HepG2 (cell line): ENCODE measurements at regions not wholly inside any gene's neighbourhood (a gene's known extent, or its start where the extent isn't known, plus 50 kb on each side); places are given as distances from the start of the nearest gene placed in this dataset.

ENCODE experiments used
- ATAC-seq: fragments of 200-7000 bp; cut with Tn5 transposase; 3 replicates; pipeline ENCODE4 v1.9.1; 2020; ENCODE audit warnings: mild to moderate bottlenecking, moderate library complexity
- BruUV-seq: library from RNA; stranded (reverse); fragments of 400-500 nt; replicated peaks from 2 replicates; lab custom pipeline; 2021; lab: Mats Ljungman, UMichigan
- CTCF ChIA-PET: fragments of 300-600 bp; formaldehyde crosslinking; extraction: SDS; loops from one replicate; lab custom pipeline; 2021; ENCODE audit warnings: low total read pairs, inconsistent platforms, low intra/inter-chr PET ratio; lab: Yijun Ruan, JAX
- POLR2A ChIA-PET: fragments of 350-600 bp; sonication (Branson Sonifier 250); formaldehyde crosslinking; loops from one replicate; lab custom pipeline; 2020; ENCODE audit warnings: antibody characterized with exemption, inconsistent platforms; lab: Yijun Ruan, JAX
- DNase-seq: peaks from one replicate; pipeline ENCODE4 v3.0.0-alpha.2; 2015; ENCODE audit warnings: low spot score
- FAIRE-seq: peaks from 3 replicates; lab custom pipeline; 2011; peaks lifted over from hg19 to GRCh38; lab: Jason Lieb, UNC
- H2AFZ ChIP-seq: one replicate; pipeline ENCODE4 v1.6.1; 2011; ENCODE audit warnings: low read length, inconsistent platforms
- H3K27ac ChIP-seq: fragments of 300-600 bp; 3 replicates; pipeline ENCODE4 v1.8.0; 2011; ENCODE audit warnings: mixed run types, mild to moderate bottlenecking, mixed read lengths, low read length, inconsistent platforms; ENCODE audit not compliant: insufficient read depth; ENCODE audit errors: extremely low read length
- H3K27me3 ChIP-seq, 2 experiments: fragments of 200-600 bp in 1 of 2; 2 replicates in 1 of 2; 3 replicates in 1 of 2; pipeline versions ENCODE4 v1.6.0 to v1.8.0; 2011; ENCODE audit warnings: low read length in 2 of 2, mild to moderate bottlenecking in 2 of 2, moderate library complexity in 2 of 2, inconsistent platforms in 1 of 2; ENCODE audit not compliant: insufficient read depth in 2 of 2, control insufficient read depth in 1 of 2
- H3K36me3 ChIP-seq, 2 experiments: fragments of 200-600 bp in 1 of 2; replicated peaks in 1 of 2; 2 replicates in 1 of 2; 3 replicates in 1 of 2; pipeline versions ENCODE4 v1.5.1 to v1.8.0; 2011; ENCODE audit warnings: low read length in 2 of 2, inconsistent platforms in 1 of 2; ENCODE audit not compliant: insufficient read depth in 2 of 2, control insufficient read depth in 1 of 2
- H3K4me1 ChIP-seq: 2 replicates; pipeline ENCODE4 v1.5.1; 2012; ENCODE audit warnings: low read length, inconsistent platforms; ENCODE audit not compliant: insufficient read depth
- H3K4me2 ChIP-seq: 2 replicates; pipeline ENCODE4 v1.6.0; 2011; ENCODE audit warnings: low read depth, low read length, inconsistent platforms
- H3K4me3 ChIP-seq, 3 experiments: fragments of 200-600 bp in 1 of 3; sonication (generic), shearing (Covaris generic) in 1 of 3; replicated peaks in 1 of 3; 2 replicates each; pipeline ENCODE4 v1.5.1; 2011 to 2016; ENCODE audit warnings: low read length in 3 of 3, inconsistent platforms in 2 of 3, low read depth in 2 of 3, mild to moderate bottlenecking in 2 of 3, control low read depth in 1 of 3, mixed read lengths in 1 of 3; ENCODE audit not compliant: insufficient read depth in 1 of 3
- H3K79me2 ChIP-seq: one replicate; pipeline ENCODE4 v1.6.1; 2011; ENCODE audit warnings: low read length, inconsistent platforms; ENCODE audit not compliant: insufficient read depth
- H3K9ac ChIP-seq: 2 replicates; pipeline ENCODE4 v1.6.0; 2011; ENCODE audit warnings: mild to moderate bottlenecking, low read depth, low read length, inconsistent platforms; ENCODE audit not compliant: insufficient read depth
- H3K9me3 ChIP-seq: 2 replicates; pipeline ENCODE4 v1.5.1; 2012; ENCODE audit warnings: mild to moderate bottlenecking, low read length
- H4K20me1 ChIP-seq: 2 replicates; pipeline ENCODE4 v1.6.0; 2011; ENCODE audit warnings: inconsistent platforms, mild to moderate bottlenecking, low read length, moderate library complexity; ENCODE audit not compliant: insufficient read depth
- CBX1 ChIP-seq: IDR thresholded peaks from one replicate; pipeline ENCODE4 v1.6.1; 2016; ENCODE audit warnings: antibody characterized with exemption, low read depth
- ETV6 ChIP-seq: sonication (generic); formaldehyde crosslinking; conservative IDR thresholded peaks from 2 replicates; pipeline ENCODE4 v1.4.0; 2020; ENCODE audit warnings: missing genetic modification reagents
- KDM4B ChIP-seq: sonication (generic); formaldehyde crosslinking; IDR thresholded peaks from 2 replicates; pipeline ENCODE4 v1.4.0; 2020; ENCODE audit warnings: missing genetic modification reagents
- MAFF ChIP-seq: IDR thresholded peaks from 2 replicates; pipeline ENCODE4 v1.6.1; 2011; ENCODE audit warnings: low read depth, low read length, improper control_type of control experiment
- MEIS2 ChIP-seq: sonication (generic); formaldehyde crosslinking; IDR thresholded peaks from 2 replicates; pipeline ENCODE4 v1.9.0; 2021; ENCODE audit warnings: mild to moderate bottlenecking, missing genetic modification reagents
- PAF1 ChIP-seq: IDR thresholded peaks from 2 replicates; pipeline ENCODE4 v1.6.1; 2016; ENCODE audit warnings: missing genetic modification reagents, missing compliant biosample characterization
- RFX3 ChIP-seq: IDR thresholded peaks from 2 replicates; pipeline ENCODE4 v1.6.1; 2016; ENCODE audit warnings: missing biosample characterization, missing genetic modification reagents
- ZBTB44 ChIP-seq: sonication (generic); formaldehyde crosslinking; IDR thresholded peaks from 2 replicates; pipeline ENCODE4 v1.4.0; 2020; ENCODE audit warnings: missing genetic modification reagents
- ZKSCAN8 ChIP-seq: IDR thresholded peaks from 2 replicates; pipeline ENCODE4 v1.6.1; 2016; ENCODE audit warnings: borderline replicate concordance, missing genetic modification reagents, missing compliant biosample characterization
- ZMYM2 ChIP-seq: sonication (generic); formaldehyde crosslinking; IDR thresholded peaks from 2 replicates; pipeline ENCODE4 v1.8.0; 2022; ENCODE audit warnings: mild to moderate bottlenecking, missing genetic modification reagents
- ZNF207 ChIP-seq: fragments of 450-650 bp; IDR thresholded peaks from 2 replicates; pipeline ENCODE4 v1.6.1; 2016; ENCODE audit warnings: antibody characterized with exemption, borderline replicate concordance
- ZNF770 ChIP-seq: sonication (generic); formaldehyde crosslinking; IDR thresholded peaks from 2 replicates; pipeline ENCODE4 v1.5.0; 2020; ENCODE audit warnings: mild to moderate bottlenecking, missing genetic modification reagents
- ZUFSP ChIP-seq: sonication (generic); formaldehyde crosslinking; IDR thresholded peaks from 2 replicates; pipeline ENCODE4 v1.9.0; 2021; ENCODE audit warnings: missing genetic modification reagents, mild to moderate bottlenecking, borderline replicate concordance
- WGBS: methylation state at CpG from one replicate; pipeline ENCODE4 v1.1.6; 2017; ENCODE audit warnings: low lambda C conversion rate; 5-methylcytosine and 5-hydroxymethylcytosine counted together
- in situ Hi-C: cut with HindIII; loops from 2 replicates; pipeline ENCODE4 v1.10.0; 2017; ENCODE audit warnings: low pct_unique_long_range_greater_than_20kb; ENCODE audit not compliant: extremely low pct_ligation_motif_present
- intact Hi-C: fragments of 100-400 bp; cut with micrococcal nuclease; formaldehyde crosslinking; loops from one replicate; pipeline ENCODE4 v1.10.0; 2022; ENCODE audit not compliant: unreplicated experiment

GRCh38 chr3:73813692-73814292 is 189.1 kb upstream of the PDZRN3 start:
- H3K36me3 ChIP-seq, result no peaks in the 10 kb centered on the region
- no peak overlapping the region for H3K4me3 ChIP-seq
- ChIA-PET CTCF (no interaction called here), POLR2A (no interaction called here)
- no peak for FAIRE-seq
- H3K79me2 ChIP-seq, result no peaks in the 10 kb centered on the region
- H3K27ac ChIP-seq, result no peak overlapping the region
- no peaks in the 10 kb centered on the region for H3K9me3 ChIP-seq
- no peak overlapping the region for H2AFZ ChIP-seq
- H4K20me1 ChIP-seq, result no peaks in the 10 kb centered on the region
- WGBS, result 3% methylated on average over 4 of the region's 4 CpGs
- in situ Hi-C loops (no loop called here), intact Hi-C loops (no loop called here)
- H3K27me3 ChIP-seq, result no peaks in the 10 kb centered on the region
- DNase-seq, result no peak
- no TSS peak for BruUV-seq
- H3K4me1 ChIP-seq, result no peaks in the 10 kb centered on the region
- no peak overlapping the region for H3K9ac ChIP-seq
- ATAC-seq, result no peak
- no peak overlapping the region for H3K4me2 ChIP-seq
- no peak for TF ChIP-seq ETV6 (CRISPR knock-in tag)
- no peak for TF ChIP-seq ZNF770
- no peak for TF ChIP-seq ZMYM2 (CRISPR knock-in tag)
- TF ChIP-seq RFX3, result no peak

- Histone ChIP-seq H3K79me2 (no peaks in the 10 kb centered on the region), H3K4me1 (no peaks in the 10 kb centered on the region), H3K27me3 (no peaks in the 10 kb centered on the region), H3K27ac (no peak overlapping the region), H3K9me3 (no peaks in the 10 kb centered on the region), H3K36me3 (no peaks in the 10 kb centered on the region), H3K9ac (no peak overlapping the region), H3K4me2 (no peak overlapping the region), H4K20me1 (no peaks in the 10 kb centered on the region), H3K4me3 (no peak overlapping the region), H2AFZ (no peak overlapping the region)
- BruUV-seq, result no TSS peak
- DNase-seq (no peak), ATAC-seq (no peak), FAIRE-seq (no peak)
- WGBS, result 33% methylated on average over 5 of the region's 5 CpGs
- in situ Hi-C loops, result no loop called here
- POLR2A ChIA-PET, result no interaction called here
- intact Hi-C loops, result no loop called here
- CTCF ChIA-PET, result no interaction called here
- TF ChIP-seq MAFF (no peak), PAF1 (CRISPR knock-in tag) (no peak), MEIS2 (CRISPR knock-in tag) (no peak), ZNF207 (no peak), ZBTB44 (CRISPR knock-in tag) (no peak), ZUFSP (CRISPR knock-in tag) (no peak), ZKSCAN8 (CRISPR knock-in tag) (no peak), CBX1 (no peak), KDM4B (CRISPR knock-in tag) (no peak)
These were observed 188.6 kb upstream of the PDZRN3 start for GRCh38 chr3:73813291-73813690.
